Muscle layer of duodenum (tissue), 2 donors: ENCODE measurements at regions not wholly inside any gene's neighbourhood (a gene's known extent, or its start where the extent isn't known, plus 50 kb on each side); places are given as distances from the start of the nearest gene placed in this dataset.

Experiments
- H3K27ac ChIP-seq: one replicate; pipeline ENCODE4 v1.7.0; 2013; ENCODE audit warnings: mild to moderate bottlenecking, low read length
- H3K27me3 ChIP-seq: one replicate; pipeline ENCODE4 v1.7.0; 2013; ENCODE audit warnings: low read depth, mild to moderate bottlenecking, control low read depth, low read length
- H3K36me3 ChIP-seq, 2 donors: one replicate each; pipeline ENCODE4 v1.7.0; 2013; ENCODE audit warnings: low read length in 2 of 2, control low read depth in 1 of 2, mild to moderate bottlenecking in 1 of 2; ENCODE audit not compliant: insufficient read depth in 2 of 2, control insufficient read depth in 1 of 2
- H3K4me1 ChIP-seq, 2 donors: one replicate each; pipeline ENCODE4 v1.7.0; 2013; ENCODE audit warnings: low read length in 2 of 2, mild to moderate bottlenecking in 2 of 2, control low read depth in 1 of 2, moderate library complexity in 1 of 2; ENCODE audit not compliant: insufficient read depth in 2 of 2, control insufficient read depth in 1 of 2
- H3K4me3 ChIP-seq, 2 donors: one replicate each; pipeline ENCODE4 v1.7.0; 2013; ENCODE audit warnings: low read length in 2 of 2, low read depth in 1 of 2, mild to moderate bottlenecking in 1 of 2
- H3K9me3 ChIP-seq, 2 donors: one replicate each; pipeline ENCODE4 v1.7.0; 2013; ENCODE audit warnings: low read length in 2 of 2, control low read depth in 1 of 2, mild to moderate bottlenecking in 1 of 2; ENCODE audit not compliant: control insufficient read depth in 1 of 2
- donor health status: healthy.

- no peaks in the 10 kb centered on the region for H3K27me3 ChIP-seq
- peaks cover 0 to 10% of the 10 kb centered on the region in 2 donors for H3K4me1 ChIP-seq
- H3K27ac ChIP-seq = no peak overlapping the region
- H3K4me3 ChIP-seq = no peak overlapping the region
- H3K9me3 ChIP-seq = no peaks in the 10 kb centered on the region
- no peaks in the 10 kb centered on the region for H3K36me3 ChIP-seq
These were observed 290.1 kb upstream of the HDAC4 start for GRCh38 chr2:239690651-239691631.

GRCh38 chr2:239689985-239690384, 289.2 kb upstream of the HDAC4 start:
- H3K4me3 ChIP-seq = no peak overlapping the region
- H3K4me1 ChIP-seq = peaks cover 0 to 10% of the 10 kb centered on the region in 2 donors
- H3K36me3 ChIP-seq = no peaks in the 10 kb centered on the region
- H3K27ac ChIP-seq = no peak overlapping the region
- no peaks in the 10 kb centered on the region for H3K27me3 ChIP-seq
- H3K9me3 ChIP-seq = no peaks in the 10 kb centered on the region

- no peaks in the 10 kb centered on the region for H3K36me3 ChIP-seq
- H3K27ac ChIP-seq = no peak overlapping the region
These were observed 288.6 kb upstream of the HDAC4 start for GRCh38 chr2:239689410-239689809.

GRCh38 chr2:239688840-239689239, 288.0 kb upstream of the HDAC4 start:
- no peak overlapping the region for H3K27ac ChIP-seq
- H3K36me3 ChIP-seq = no peaks in the 10 kb centered on the region
- H3K27me3 ChIP-seq = no peaks in the 10 kb centered on the region
- H3K4me1 ChIP-seq = peaks cover 0 to 10% of the 10 kb centered on the region in 2 donors
- H3K4me3 ChIP-seq = no peak overlapping the region
- no peaks in the 10 kb centered on the region for H3K9me3 ChIP-seq

More at GRCh38 chr2:239689410-239689809, 288.6 kb upstream of the HDAC4 start:
- Histone ChIP-seq H3K27me3 (no peaks in the 10 kb centered on the region), H3K4me3 (no peak overlapping the region), H3K9me3 (no peaks in the 10 kb centered on the region), H3K4me1 (peaks cover 0 to 10% of the 10 kb centered on the region in 2 donors)

GRCh38 chr2:239688122-239688681, 287.4 kb upstream of the HDAC4 start:
- Histone ChIP-seq H3K27ac (no peak overlapping the region), H3K27me3 (no peaks in the 10 kb centered on the region), H3K4me3 (no peak overlapping the region), H3K4me1 (peaks cover 0 to 10% of the 10 kb centered on the region in 2 donors), H3K9me3 (peaks cover 0 to 1% of the 10 kb centered on the region in 2 donors), H3K36me3 (no peaks in the 10 kb centered on the region)

GRCh38 chr2:239687441-239687840, 286.6 kb upstream of the HDAC4 start:
- H3K9me3 ChIP-seq = peaks cover 0 to 3% of the 10 kb centered on the region in 2 donors
- H3K27ac ChIP-seq = no peak overlapping the region
- H3K36me3 ChIP-seq = no peaks in the 10 kb centered on the region
- no peak overlapping the region for H3K4me3 ChIP-seq
- H3K4me1 ChIP-seq = peaks cover 0 to 10% of the 10 kb centered on the region in 2 donors
- no peaks in the 10 kb centered on the region for H3K27me3 ChIP-seq

- Histone ChIP-seq H3K4me1 (peaks cover 0 to 3% of the 10 kb centered on the region in 2 donors), H3K4me3 (no peak overlapping the region), H3K9me3 (peaks cover 0 to 3% of the 10 kb centered on the region in 2 donors), H3K36me3 (no peaks in the 10 kb centered on the region), H3K27ac (no peak overlapping the region), H3K27me3 (no peaks in the 10 kb centered on the region)
These were observed 285.1 kb upstream of the HDAC4 start for GRCh38 chr2:239685965-239686364.

GRCh38 chr2:239685556-239685955, 284.7 kb upstream of the HDAC4 start:
- H3K27ac ChIP-seq = no peak overlapping the region
- H3K27me3 ChIP-seq = no peaks in the 10 kb centered on the region
- peaks cover 0 to 3% of the 10 kb centered on the region in 2 donors for H3K9me3 ChIP-seq
- H3K4me3 ChIP-seq = no peak overlapping the region
- no peaks in the 10 kb centered on the region for H3K4me1 ChIP-seq
- H3K36me3 ChIP-seq = no peaks in the 10 kb centered on the region

- peaks cover 0 to 3% of the 10 kb centered on the region in 2 donors for H3K9me3 ChIP-seq
- H3K4me3 ChIP-seq = no peak overlapping the region
- H3K27me3 ChIP-seq = no peaks in the 10 kb centered on the region
- no peaks in the 10 kb centered on the region for H3K4me1 ChIP-seq
- no peak overlapping the region for H3K27ac ChIP-seq
- H3K36me3 ChIP-seq = no peaks in the 10 kb centered on the region
These were observed 284.2 kb upstream of the HDAC4 start for GRCh38 chr2:239684996-239685395.

- Histone ChIP-seq H3K27me3 (no peaks in the 10 kb centered on the region), H3K4me1 (no peaks in the 10 kb centered on the region), H3K4me3 (no peak overlapping the region), H3K9me3 (peaks cover 0 to 3% of the 10 kb centered on the region in 2 donors), H3K27ac (no peak overlapping the region), H3K36me3 (no peaks in the 10 kb centered on the region)
These were observed 283.5 kb upstream of the HDAC4 start for GRCh38 chr2:239684271-239684810.

GRCh38 chr2:239682518-239682917, 281.7 kb upstream of the HDAC4 start:
- Histone ChIP-seq H3K9me3 (peaks cover 0 to 3% of the 10 kb centered on the region in 2 donors), H3K4me1 (no peaks in the 10 kb centered on the region), H3K27ac (no peak overlapping the region), H3K27me3 (no peaks in the 10 kb centered on the region), H3K36me3 (no peaks in the 10 kb centered on the region), H3K4me3 (no peak overlapping the region)
